Upper lobe of left lung (tissue), 4 donors: ENCODE measurements at regions not wholly inside any gene's neighbourhood (a gene's known extent, or its start where the extent isn't known, plus 50 kb on each side); places are given as distances from the start of the nearest gene placed in this dataset.

Source experiments
- CTCF ChIP-seq, 6 experiments: fragments of 450-650 bp in 4 of 6; fragments of 200-600 bp in 2 of 6; sonication (generic) in 2 of 6; IDR thresholded peaks; one replicate each; pipeline ENCODE4 v1.5.1; 2016 to 2019; ENCODE audit warnings: antibody characterized with exemption in 6 of 6
- EP300 ChIP-seq, 4 donors: sonication (generic); formaldehyde crosslinking; IDR thresholded peaks; one replicate each; pipeline ENCODE4 v1.5.1; 2017; ENCODE audit warnings: antibody characterized with exemption in 4 of 4, control low read depth in 2 of 4
- POLR2A ChIP-seq, 4 donors: fragments of 450-650 bp; IDR thresholded peaks; one replicate each; pipeline ENCODE4 v1.5.1; 2016 to 2017; ENCODE audit warnings: antibody characterized with exemption in 4 of 4, mild to moderate bottlenecking in 2 of 4
- POLR2AphosphoS5 ChIP-seq, 2 donors: sonication (generic); formaldehyde crosslinking; IDR thresholded peaks; one replicate each; pipeline ENCODE4 v1.5.1; 2017; ENCODE audit warnings: antibody characterized with exemption in 2 of 2

GRCh38 chr12:34304001-34304400, 281.7 kb downstream of the ALG10 start:
- no peak for TF ChIP-seq CTCF (IDR thresholded peaks at IDR 0.05)
- TF ChIP-seq POLR2AphosphoS5 (IDR thresholded peaks at IDR 0.05), result no peak
- no peak for TF ChIP-seq EP300 (IDR thresholded peaks at IDR 0.05)
- no peak for TF ChIP-seq POLR2A (IDR thresholded peaks at IDR 0.05)
